GM23338 (cell line): ENCODE measurements at regions not wholly inside any gene's neighbourhood (a gene's known extent, or its start where the extent isn't known, plus 50 kb on each side); places are given as distances from the start of the nearest gene placed in this dataset.
A peak's percentile ranks its signal among the peaks of the same experiment; 100 is the strongest.

Experiments
- ATAC-seq: fragments of 200-7000 bp; cut with Tn5 transposase; 3 replicates; pipeline ENCODE4 v1.9.1; 2020
- DNase-seq: peaks from one replicate; pipeline ENCODE4 v3.0.0-alpha.2; 2015; ENCODE audit warnings: low spot score
- H2AFZ ChIP-seq: fragments of 200-600 bp; sonication (generic); 2 replicates; pipeline ENCODE4 v1.8.0; 2016; ENCODE audit warnings: antibody characterized with exemption, mild to moderate bottlenecking, moderate library complexity
- H3F3A ChIP-seq: fragments of 200-600 bp; sonication (generic); replicated peaks from 2 replicates; pipeline ENCODE4 v1.8.0; 2017; ENCODE audit warnings: antibody characterized with exemption, mixed run types, low read depth
- H3K27ac ChIP-seq: fragments of 200-600 bp; sonication (generic); 2 replicates; pipeline ENCODE4 v1.6.1; 2016; ENCODE audit warnings: low read depth
- H3K27me3 ChIP-seq: fragments of 200-600 bp; sonication (generic); 2 replicates; pipeline ENCODE4 v1.8.0; 2016; ENCODE audit warnings: mild to moderate bottlenecking, mixed run types, moderate library complexity; ENCODE audit not compliant: insufficient read depth
- H3K36me3 ChIP-seq: fragments of 200-600 bp; sonication (generic); 2 replicates; pipeline ENCODE4 v1.8.0; 2016; ENCODE audit warnings: mild to moderate bottlenecking; ENCODE audit not compliant: insufficient read depth
- H3K4me1 ChIP-seq: fragments of 200-600 bp; sonication (generic); 2 replicates; pipeline ENCODE4 v1.8.0; 2016; ENCODE audit warnings: mild to moderate bottlenecking, moderate library complexity; ENCODE audit not compliant: insufficient read depth
- H3K4me2 ChIP-seq: fragments of 200-600 bp; sonication (generic); 2 replicates; pipeline ENCODE4 v1.7.1; 2017; ENCODE audit warnings: mixed run types
- H3K4me3 ChIP-seq: fragments of 200-600 bp; sonication (generic); 2 replicates; pipeline ENCODE4 v1.6.1; 2016; ENCODE audit warnings: mixed run types
- H3K79me2 ChIP-seq: fragments of 200-600 bp; sonication (generic); replicated peaks from 2 replicates; pipeline ENCODE4 v1.8.0; 2017; ENCODE audit warnings: mild to moderate bottlenecking; ENCODE audit not compliant: insufficient read depth
- H3K9me2 ChIP-seq: fragments of 200-600 bp; sonication (generic); 2 replicates; pipeline ENCODE4 v1.8.0; 2017; ENCODE audit not compliant: insufficient read depth
- H4K20me1 ChIP-seq: fragments of 200-600 bp; sonication (generic); replicated peaks from 2 replicates; pipeline ENCODE4 v1.8.0; 2017; ENCODE audit warnings: mild to moderate bottlenecking; ENCODE audit not compliant: insufficient read depth
- H3K27ac Mint-ChIP-seq: 2 replicates; pipeline ENCODE4 v1.8.0; 2020; ENCODE audit warnings: inconsistent platforms, mild to moderate bottlenecking, moderate library complexity, mixed read lengths
- H3K27me3 Mint-ChIP-seq: 3 replicates; pipeline ENCODE4 v1.8.0; 2022; ENCODE audit warnings: low read depth, mild to moderate bottlenecking, moderate library complexity, mixed read lengths, inconsistent platforms; ENCODE audit not compliant: insufficient read depth, poor library complexity
- H3K36me3 Mint-ChIP-seq: 3 replicates; pipeline ENCODE4 v1.8.0; 2021; ENCODE audit warnings: low read depth, mild to moderate bottlenecking, inconsistent platforms, moderate library complexity, mixed read lengths
- H3K4me1 Mint-ChIP-seq: 3 replicates; pipeline ENCODE4 v1.8.0; 2020; ENCODE audit warnings: mild to moderate bottlenecking, inconsistent platforms, mixed read lengths
- H3K4me3 Mint-ChIP-seq: 3 replicates; pipeline ENCODE4 v1.8.0; 2021; ENCODE audit warnings: moderate library complexity, mild to moderate bottlenecking, inconsistent platforms, mixed read lengths
- H3K9me3 Mint-ChIP-seq: 3 replicates; pipeline ENCODE4 v1.8.0; 2020; ENCODE audit warnings: moderate library complexity, mild to moderate bottlenecking, inconsistent platforms, mixed read lengths
- CREB1 ChIP-seq: fragments of 250-450 bp; sonication (Bioruptor Pico); IDR thresholded peaks from 2 replicates; pipeline ENCODE4 v1.5.0; 2020; ENCODE audit warnings: low read depth, mild to moderate bottlenecking, moderate library complexity
- EZH2phosphoT487 ChIP-seq: fragments of 200-600 bp; sonication (generic); IDR thresholded peaks from one replicate; pipeline ENCODE4 v1.8.1; 2018; ENCODE audit warnings: antibody characterized with exemption; ENCODE audit not compliant: unreplicated experiment
- JUNB ChIP-seq: IDR thresholded peaks from one replicate; pipeline ENCODE4 v1.6.1; 2016; ENCODE audit warnings: antibody characterized with exemption; ENCODE audit not compliant: unreplicated experiment
- POLR2AphosphoS5 ChIP-seq: IDR thresholded peaks from 2 replicates; pipeline ENCODE4 v1.6.1; 2016; ENCODE audit warnings: antibody characterized with exemption, low read depth
- STAT1 ChIP-seq: IDR thresholded peaks from one replicate; pipeline ENCODE4 v1.6.1; 2016; ENCODE audit warnings: antibody characterized with exemption; ENCODE audit not compliant: unreplicated experiment
- ZNF114 ChIP-seq: fragments of 250-450 bp; sonication (Bioruptor Pico); IDR thresholded peaks from 2 replicates; pipeline ENCODE4 v1.5.0; 2020; ENCODE audit warnings: mild to moderate bottlenecking, moderate library complexity
- ZNF331 ChIP-seq: fragments of 250-450 bp; sonication (Bioruptor Pico); IDR thresholded peaks from 2 replicates; pipeline ENCODE4 v1.5.0; 2020; ENCODE audit warnings: low read depth, mild to moderate bottlenecking, moderate library complexity
- TF ChIP-seq, protein P1 (sequence below), 2 experiments: fragments of 200-600 bp in 1 of 2; sonication (generic) in 1 of 2; conservative IDR thresholded peaks; 2 replicates each; pipeline versions ENCODE4 v1.5.1 to v1.6.1; 2016 to 2017; ENCODE audit warnings: antibody characterized with exemption in 2 of 2, low read depth in 2 of 2, mild to moderate bottlenecking in 2 of 2, moderate library complexity in 1 of 2
- TF ChIP-seq, protein P2 (sequence below): IDR thresholded peaks from 2 replicates; pipeline ENCODE4 v1.6.1; 2016; ENCODE audit warnings: antibody characterized with exemption
- TF ChIP-seq, protein P3 (sequence below): IDR thresholded peaks from one replicate; pipeline ENCODE4 v1.6.1; 2018; ENCODE audit warnings: antibody characterized with exemption; ENCODE audit not compliant: unreplicated experiment

DNA sequence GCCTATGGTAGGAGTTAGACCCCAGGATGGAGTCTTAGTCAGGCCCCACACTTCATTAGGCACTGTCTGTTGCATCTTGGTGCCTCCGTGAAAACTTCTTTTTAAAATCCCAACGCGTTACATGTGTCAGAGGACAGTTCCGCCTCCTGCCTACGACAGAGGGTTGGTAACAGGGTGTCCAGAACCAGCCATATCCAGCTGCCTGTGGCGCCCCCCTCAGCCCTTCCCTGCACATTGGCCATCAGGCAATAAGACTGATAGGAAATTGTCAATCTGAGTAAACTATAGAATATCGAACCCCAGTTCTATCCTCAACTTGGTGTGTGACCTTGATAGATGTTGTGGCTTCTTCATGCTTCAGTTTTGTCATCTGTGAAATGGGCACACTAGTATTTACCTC is 108.6 kb upstream of the CSF3R start:
- peaks cover 20% of the 10 kb centered on the region for H3K4me1 ChIP-seq
- H3K36me3 ChIP-seq: no peaks in the 10 kb centered on the region
- no peaks in the 10 kb centered on the region for H3K27me3 ChIP-seq
- no peaks in the 10 kb centered on the region for H3K9me2 ChIP-seq
- Mint-ChIP-seq H3K9me3 (no peaks in the 10 kb centered on the region), H3K4me1 (peaks cover 34% of the 10 kb centered on the region), H3K4me3 (peak overlapping the region; percentile 46), H3K27me3 (peaks cover 20% of the 10 kb centered on the region), H3K27ac (no peak overlapping the region), H3K36me3 (no peaks in the 10 kb centered on the region)
- DNase-seq (peak; percentile 62), ATAC-seq (peak; percentile 58)
- H3K4me2 ChIP-seq: peak overlapping the region; percentile 65
- no peaks in the 10 kb centered on the region for H4K20me1 ChIP-seq
- peak overlapping the region; percentile 93 for H2AFZ ChIP-seq
- no peaks in the 10 kb centered on the region for H3F3A ChIP-seq
- H3K79me2 ChIP-seq: no peaks in the 10 kb centered on the region
- TF ChIP-seq POLR2AphosphoS5 (no peak), ZNF114 (CRISPR knock-in tag) (no peak)
- TF ChIP-seq, protein P1, sequence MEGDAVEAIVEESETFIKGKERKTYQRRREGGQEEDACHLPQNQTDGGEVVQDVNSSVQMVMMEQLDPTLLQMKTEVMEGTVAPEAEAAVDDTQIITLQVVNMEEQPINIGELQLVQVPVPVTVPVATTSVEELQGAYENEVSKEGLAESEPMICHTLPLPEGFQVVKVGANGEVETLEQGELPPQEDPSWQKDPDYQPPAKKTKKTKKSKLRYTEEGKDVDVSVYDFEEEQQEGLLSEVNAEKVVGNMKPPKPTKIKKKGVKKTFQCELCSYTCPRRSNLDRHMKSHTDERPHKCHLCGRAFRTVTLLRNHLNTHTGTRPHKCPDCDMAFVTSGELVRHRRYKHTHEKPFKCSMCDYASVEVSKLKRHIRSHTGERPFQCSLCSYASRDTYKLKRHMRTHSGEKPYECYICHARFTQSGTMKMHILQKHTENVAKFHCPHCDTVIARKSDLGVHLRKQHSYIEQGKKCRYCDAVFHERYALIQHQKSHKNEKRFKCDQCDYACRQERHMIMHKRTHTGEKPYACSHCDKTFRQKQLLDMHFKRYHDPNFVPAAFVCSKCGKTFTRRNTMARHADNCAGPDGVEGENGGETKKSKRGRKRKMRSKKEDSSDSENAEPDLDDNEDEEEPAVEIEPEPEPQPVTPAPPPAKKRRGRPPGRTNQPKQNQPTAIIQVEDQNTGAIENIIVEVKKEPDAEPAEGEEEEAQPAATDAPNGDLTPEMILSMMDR (conservative IDR thresholded peaks at IDR 0.05; ENCODE audit: low read depth in 2 of 2): peak; percentile 55 to 76
- peak overlapping the region; percentile 37; the same call in 1 of the 2 replicates for H3K4me3 ChIP-seq
- no peak overlapping the region for H3K27ac ChIP-seq

DNA sequence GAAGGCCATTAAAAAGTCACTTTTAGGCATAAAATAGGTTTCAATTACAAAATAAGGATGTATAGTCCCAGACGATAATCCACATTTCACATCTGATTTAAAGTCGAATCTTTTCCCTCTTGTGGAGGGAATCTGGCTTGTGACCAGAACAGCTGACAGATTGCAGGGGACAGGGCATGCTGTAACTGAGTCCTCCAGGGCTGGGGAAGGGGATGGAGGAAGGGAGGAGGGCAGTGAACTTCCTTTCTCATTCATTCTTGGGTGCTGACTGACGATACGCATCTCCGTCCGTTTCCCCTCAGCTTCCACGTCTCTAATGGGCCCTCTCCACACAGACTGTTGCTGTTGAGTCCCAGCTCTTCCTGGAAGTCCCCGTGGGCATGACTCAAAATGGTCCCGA is 108.1 kb upstream of the CSF3R start:
- Histone ChIP-seq H3K9me2 (no peaks in the 10 kb centered on the region), H3K4me1 (peaks cover 24% of the 10 kb centered on the region), H3K27ac (no peak overlapping the region), H4K20me1 (no peaks in the 10 kb centered on the region), H3K4me3 (peak overlapping the region; percentile 37; the same call in 1 of the 2 replicates), H3F3A (no peaks in the 10 kb centered on the region), H3K27me3 (no peaks in the 10 kb centered on the region), H2AFZ (peak overlapping the region; percentile 93), H3K4me2 (peak overlapping the region; percentile 65), H3K79me2 (no peaks in the 10 kb centered on the region), H3K36me3 (no peaks in the 10 kb centered on the region)
- Mint-ChIP-seq H3K27ac (no peak overlapping the region), H3K27me3 (peaks cover 22% of the 10 kb centered on the region), H3K36me3 (no peaks in the 10 kb centered on the region), H3K4me3 (peak overlapping the region; percentile 46), H3K4me1 (peaks cover 39% of the 10 kb centered on the region), H3K9me3 (no peaks in the 10 kb centered on the region)
- DNase-seq: no peak
- peak; percentile 15 for ATAC-seq
- TF ChIP-seq STAT1: no peak
- TF ChIP-seq, protein P2, sequence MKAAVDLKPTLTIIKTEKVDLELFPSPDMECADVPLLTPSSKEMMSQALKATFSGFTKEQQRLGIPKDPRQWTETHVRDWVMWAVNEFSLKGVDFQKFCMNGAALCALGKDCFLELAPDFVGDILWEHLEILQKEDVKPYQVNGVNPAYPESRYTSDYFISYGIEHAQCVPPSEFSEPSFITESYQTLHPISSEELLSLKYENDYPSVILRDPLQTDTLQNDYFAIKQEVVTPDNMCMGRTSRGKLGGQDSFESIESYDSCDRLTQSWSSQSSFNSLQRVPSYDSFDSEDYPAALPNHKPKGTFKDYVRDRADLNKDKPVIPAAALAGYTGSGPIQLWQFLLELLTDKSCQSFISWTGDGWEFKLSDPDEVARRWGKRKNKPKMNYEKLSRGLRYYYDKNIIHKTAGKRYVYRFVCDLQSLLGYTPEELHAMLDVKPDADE: no peak
- no peak for TF ChIP-seq POLR2AphosphoS5

DNA sequence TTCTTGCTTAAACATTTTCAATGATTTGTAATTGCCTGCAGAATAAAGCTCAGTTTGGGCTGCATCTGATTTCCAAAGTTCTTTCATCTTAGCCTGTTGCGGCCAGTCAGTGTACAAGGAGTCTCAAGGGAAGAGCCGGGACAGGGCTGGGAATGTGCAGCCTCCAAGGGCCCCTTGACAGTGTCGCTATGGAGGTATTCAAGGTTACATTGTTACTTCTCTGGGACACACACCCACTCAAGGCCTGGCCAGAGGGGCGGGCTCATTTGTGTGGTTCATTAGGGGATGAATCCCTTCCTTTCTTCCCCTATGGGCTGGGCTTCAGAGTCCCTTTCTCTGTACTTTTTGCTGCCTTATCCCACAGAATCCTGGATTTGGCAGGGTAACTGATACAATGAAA is 107.6 kb upstream of the CSF3R start:
- Histone ChIP-seq H3F3A (no peaks in the 10 kb centered on the region), H2AFZ (peak overlapping the region; percentile 93; the same call in 1 of the 2 replicates), H3K27me3 (no peaks in the 10 kb centered on the region), H3K27ac (no peak overlapping the region), H3K36me3 (no peaks in the 10 kb centered on the region), H3K4me1 (peaks cover 27% of the 10 kb centered on the region), H3K79me2 (no peaks in the 10 kb centered on the region), H3K4me2 (0 out of 2 replicates have a peak overlapping the region, but pooled peaks have one; percentile 65), H3K4me3 (no peak overlapping the region), H3K9me2 (no peaks in the 10 kb centered on the region), H4K20me1 (no peaks in the 10 kb centered on the region)
- H3K9me3 Mint-ChIP-seq: no peaks in the 10 kb centered on the region
- no peak overlapping the region for H3K4me3 Mint-ChIP-seq
- H3K4me1 Mint-ChIP-seq: peaks cover 44% of the 10 kb centered on the region
- peak; percentile 15 for ATAC-seq
- no peaks in the 10 kb centered on the region for H3K36me3 Mint-ChIP-seq
- no peak for DNase-seq
- H3K27ac Mint-ChIP-seq: no peak overlapping the region
- H3K27me3 Mint-ChIP-seq: peaks cover 22% of the 10 kb centered on the region
- TF ChIP-seq EZH2phosphoT487: no peak
- TF ChIP-seq, protein P2: no peak
- TF ChIP-seq STAT1: no peak
- TF ChIP-seq ZNF331 (CRISPR knock-in tag): no peak
- TF ChIP-seq JUNB: no peak
- TF ChIP-seq, protein P3, sequence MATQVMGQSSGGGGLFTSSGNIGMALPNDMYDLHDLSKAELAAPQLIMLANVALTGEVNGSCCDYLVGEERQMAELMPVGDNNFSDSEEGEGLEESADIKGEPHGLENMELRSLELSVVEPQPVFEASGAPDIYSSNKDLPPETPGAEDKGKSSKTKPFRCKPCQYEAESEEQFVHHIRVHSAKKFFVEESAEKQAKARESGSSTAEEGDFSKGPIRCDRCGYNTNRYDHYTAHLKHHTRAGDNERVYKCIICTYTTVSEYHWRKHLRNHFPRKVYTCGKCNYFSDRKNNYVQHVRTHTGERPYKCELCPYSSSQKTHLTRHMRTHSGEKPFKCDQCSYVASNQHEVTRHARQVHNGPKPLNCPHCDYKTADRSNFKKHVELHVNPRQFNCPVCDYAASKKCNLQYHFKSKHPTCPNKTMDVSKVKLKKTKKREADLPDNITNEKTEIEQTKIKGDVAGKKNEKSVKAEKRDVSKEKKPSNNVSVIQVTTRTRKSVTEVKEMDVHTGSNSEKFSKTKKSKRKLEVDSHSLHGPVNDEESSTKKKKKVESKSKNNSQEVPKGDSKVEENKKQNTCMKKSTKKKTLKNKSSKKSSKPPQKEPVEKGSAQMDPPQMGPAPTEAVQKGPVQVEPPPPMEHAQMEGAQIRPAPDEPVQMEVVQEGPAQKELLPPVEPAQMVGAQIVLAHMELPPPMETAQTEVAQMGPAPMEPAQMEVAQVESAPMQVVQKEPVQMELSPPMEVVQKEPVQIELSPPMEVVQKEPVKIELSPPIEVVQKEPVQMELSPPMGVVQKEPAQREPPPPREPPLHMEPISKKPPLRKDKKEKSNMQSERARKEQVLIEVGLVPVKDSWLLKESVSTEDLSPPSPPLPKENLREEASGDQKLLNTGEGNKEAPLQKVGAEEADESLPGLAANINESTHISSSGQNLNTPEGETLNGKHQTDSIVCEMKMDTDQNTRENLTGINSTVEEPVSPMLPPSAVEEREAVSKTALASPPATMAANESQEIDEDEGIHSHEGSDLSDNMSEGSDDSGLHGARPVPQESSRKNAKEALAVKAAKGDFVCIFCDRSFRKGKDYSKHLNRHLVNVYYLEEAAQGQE: no peak
- TF ChIP-seq CREB1 (CRISPR knock-in tag): no peak
- no peak for TF ChIP-seq POLR2AphosphoS5
